ENCODE measurements at regions not wholly inside any gene's neighbourhood (a gene's known extent, or its start where the extent isn't known, plus 50 kb on each side); places are given as distances from the start of the nearest gene placed in this dataset.

- Histone ChIP-seq H4K20me1 (ENCODE audit: insufficient read depth) (no peaks in the 10 kb centered on the region), H3K36me3 (ENCODE audit: insufficient read depth, low read length) (no peaks in the 10 kb centered on the region), H3K4me2 (ENCODE audit: low read length) (no peak overlapping the region), H3K9me2 (ENCODE audit: insufficient read depth, low read length) (no peaks in the 10 kb centered on the region), H3K27ac (ENCODE audit: low read length) (no peak overlapping the region), H3F3A (ENCODE audit: insufficient read depth, low read length, poor library complexity, severe bottlenecking) (no peaks in the 10 kb centered on the region), H3K9me3 (ENCODE audit: low read length) (no peaks in the 10 kb centered on the region), H3K79me2 (replicated peaks; ENCODE audit: insufficient read depth, low read length) (no peaks in the 10 kb centered on the region), H3K4me3 (ENCODE audit: low read length) (no peak overlapping the region), H2AFZ (ENCODE audit: low read depth, low read length) (no peak overlapping the region), H3K9ac (ENCODE audit: low read length) (no peak overlapping the region), H3K27me3 (ENCODE audit: insufficient read depth, low read depth, low read length) (no peaks in the 10 kb centered on the region)
- TF ChIP-seq MXI1 (conservative IDR thresholded peaks at IDR 0.05; ENCODE audit: poor library complexity, severe bottlenecking), result no peak
- TF ChIP-seq TAF1 (IDR thresholded peaks at IDR 0.05; ENCODE audit: low read depth), result no peak
- TF ChIP-seq REST (IDR thresholded peaks at IDR 0.05; ENCODE audit: borderline replicate concordance), result no peak
- no peak for TF ChIP-seq RAD21 (conservative IDR thresholded peaks at IDR 0.05)
- TF ChIP-seq, protein P1, sequence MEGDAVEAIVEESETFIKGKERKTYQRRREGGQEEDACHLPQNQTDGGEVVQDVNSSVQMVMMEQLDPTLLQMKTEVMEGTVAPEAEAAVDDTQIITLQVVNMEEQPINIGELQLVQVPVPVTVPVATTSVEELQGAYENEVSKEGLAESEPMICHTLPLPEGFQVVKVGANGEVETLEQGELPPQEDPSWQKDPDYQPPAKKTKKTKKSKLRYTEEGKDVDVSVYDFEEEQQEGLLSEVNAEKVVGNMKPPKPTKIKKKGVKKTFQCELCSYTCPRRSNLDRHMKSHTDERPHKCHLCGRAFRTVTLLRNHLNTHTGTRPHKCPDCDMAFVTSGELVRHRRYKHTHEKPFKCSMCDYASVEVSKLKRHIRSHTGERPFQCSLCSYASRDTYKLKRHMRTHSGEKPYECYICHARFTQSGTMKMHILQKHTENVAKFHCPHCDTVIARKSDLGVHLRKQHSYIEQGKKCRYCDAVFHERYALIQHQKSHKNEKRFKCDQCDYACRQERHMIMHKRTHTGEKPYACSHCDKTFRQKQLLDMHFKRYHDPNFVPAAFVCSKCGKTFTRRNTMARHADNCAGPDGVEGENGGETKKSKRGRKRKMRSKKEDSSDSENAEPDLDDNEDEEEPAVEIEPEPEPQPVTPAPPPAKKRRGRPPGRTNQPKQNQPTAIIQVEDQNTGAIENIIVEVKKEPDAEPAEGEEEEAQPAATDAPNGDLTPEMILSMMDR (IDR thresholded peaks at IDR 0.05; ENCODE audit: poor library complexity, severe bottlenecking), result no peak
- no peak for TF ChIP-seq EZH2 (IDR thresholded peaks at IDR 0.05; ENCODE audit: borderline replicate concordance, insufficient read depth, low read length, poor library complexity, severe bottlenecking)
- TF ChIP-seq EP300 (conservative IDR thresholded peaks at IDR 0.05; ENCODE audit: poor library complexity, severe bottlenecking), result no peak
- TF ChIP-seq POLR2AphosphoS5 (IDR thresholded peaks at IDR 0.05), result no peak
- TF ChIP-seq SMC3 (conservative IDR thresholded peaks at IDR 0.05; ENCODE audit: poor library complexity), result no peak
Observed at GRCh38 chr7:113331155-113331898, 213.0 kb upstream of the SMIM30 start.

- Histone ChIP-seq H2AFZ (ENCODE audit: low read depth, low read length) (no peak overlapping the region), H3K4me3 (ENCODE audit: low read length) (no peak overlapping the region), H3K79me2 (replicated peaks; ENCODE audit: insufficient read depth, low read length) (no peaks in the 10 kb centered on the region), H3K27me3 (ENCODE audit: insufficient read depth, low read depth, low read length) (no peaks in the 10 kb centered on the region), H3K9me3 (ENCODE audit: low read length) (no peaks in the 10 kb centered on the region), H3K9me2 (ENCODE audit: insufficient read depth, low read length) (no peaks in the 10 kb centered on the region), H3K4me2 (ENCODE audit: low read length) (no peak overlapping the region), H3K36me3 (ENCODE audit: insufficient read depth, low read length) (no peaks in the 10 kb centered on the region), H3K9ac (ENCODE audit: low read length) (no peak overlapping the region), H3K27ac (ENCODE audit: low read length) (no peak overlapping the region), H4K20me1 (ENCODE audit: insufficient read depth) (no peaks in the 10 kb centered on the region), H3F3A (ENCODE audit: insufficient read depth, low read length, poor library complexity, severe bottlenecking) (no peaks in the 10 kb centered on the region)
- TF ChIP-seq SMC3 (conservative IDR thresholded peaks at IDR 0.05; ENCODE audit: poor library complexity), result no peak
- no peak for TF ChIP-seq MXI1 (conservative IDR thresholded peaks at IDR 0.05; ENCODE audit: poor library complexity, severe bottlenecking)
- TF ChIP-seq RAD21 (conservative IDR thresholded peaks at IDR 0.05), result no peak
- TF ChIP-seq, protein P1 (IDR thresholded peaks at IDR 0.05; ENCODE audit: poor library complexity, severe bottlenecking), result no peak
- TF ChIP-seq TAF1 (IDR thresholded peaks at IDR 0.05; ENCODE audit: low read depth), result no peak
- no peak for TF ChIP-seq EP300 (conservative IDR thresholded peaks at IDR 0.05; ENCODE audit: poor library complexity, severe bottlenecking)
Observed at GRCh38 chr7:113321201-113321600, 202.8 kb upstream of the SMIM30 start.
